Thyroid gland (tissue), 4 donors: ENCODE measurements at regions not wholly inside any gene's neighbourhood (a gene's known extent, or its start where the extent isn't known, plus 50 kb on each side); places are given as distances from the start of the nearest gene placed in this dataset.

ENCODE experiments used
- DNase-seq, 2 donors: peaks; one replicate each; pipeline ENCODE4 v3.0.0-alpha.2; 2019
- H3K27ac ChIP-seq, 3 donors: fragments of 200-600 bp; sonication (generic); 1 replicate in 2 of 3; 2 replicates in 1 of 3; pipeline ENCODE4 v1.5.1; 2016 to 2019; ENCODE audit warnings: mild to moderate bottlenecking in 1 of 3, moderate library complexity in 1 of 3
- H3K27me3 ChIP-seq: fragments of 200-600 bp; sonication (generic); one replicate; pipeline ENCODE4 v1.5.1; 2019
- H3K36me3 ChIP-seq, 2 donors: fragments of 200-600 bp; sonication (generic); one replicate each; pipeline ENCODE4 v1.5.1; 2016 to 2019
- H3K4me1 ChIP-seq, 2 donors: fragments of 200-600 bp; sonication (generic); one replicate each; pipeline ENCODE4 v1.5.1; 2017 to 2019
- H3K4me3 ChIP-seq, 3 donors: fragments of 200-600 bp; sonication (generic); replicated peaks in 1 of 3; 1 replicate in 2 of 3; 2 replicates in 1 of 3; pipeline ENCODE4 v1.5.1; 2016; ENCODE audit warnings: mild to moderate bottlenecking in 1 of 3
- H3K9me3 ChIP-seq: fragments of 200-600 bp; sonication (generic); one replicate; pipeline ENCODE4 v1.5.1; 2017
- CTCF ChIP-seq, 6 experiments: fragments of 200-600 bp in 3 of 6; fragments of 450-650 bp in 3 of 6; sonication (generic) in 3 of 6; IDR thresholded peaks; one replicate each; pipeline ENCODE4 v1.5.1; 2016 to 2019; ENCODE audit warnings: antibody characterized with exemption in 6 of 6, mild to moderate bottlenecking in 2 of 6, inconsistent platforms in 1 of 6, moderate library complexity in 1 of 6
- POLR2A ChIP-seq, 2 donors: fragments of 450-650 bp; IDR thresholded peaks; one replicate each; pipeline ENCODE4 v1.6.1; 2017; ENCODE audit warnings: antibody characterized with exemption in 2 of 2, mild to moderate bottlenecking in 2 of 2, moderate library complexity in 1 of 2
- WGBS, 2 donors: methylation state at CpG; one replicate each; pipeline ENCODE4 v1.1.5; 2017; 5-methylcytosine and 5-hydroxymethylcytosine counted together
- intact Hi-C: fragments of 100-400 bp; cut with DNase I; formaldehyde crosslinking; loops from one replicate; pipeline ENCODE4 v1.15.1; 2023

GRCh38 chr7:152528612-152529011 is 92.8 kb upstream of the KMT2C start:
- H3K9me3 ChIP-seq, result no peaks in the 10 kb centered on the region
- no peak overlapping the region for H3K27ac ChIP-seq
- 75 to 78% methylated on average over 6 of the region's 6 CpGs for WGBS, 2 donors
- no peaks in the 10 kb centered on the region for H3K36me3 ChIP-seq
- H3K4me3 ChIP-seq, result no peak overlapping the region
- intact Hi-C loops, result no loop called here
- no peak for TF ChIP-seq POLR2A (IDR thresholded peaks at IDR 0.05)
- TF ChIP-seq CTCF (IDR thresholded peaks at IDR 0.05), result no peak
- no peak for DNase-seq
- H3K4me1 ChIP-seq, result no peaks in the 10 kb centered on the region
- no peaks in the 10 kb centered on the region for H3K27me3 ChIP-seq

GRCh38 chr7:152527610-152528032 is 91.8 kb upstream of the KMT2C start:
- DNase-seq, result no peak
- no peak overlapping the region for H3K27ac ChIP-seq
- intact Hi-C loops, result no loop called here
- TF ChIP-seq POLR2A (IDR thresholded peaks at IDR 0.05), result no peak
- no peak for TF ChIP-seq CTCF (IDR thresholded peaks at IDR 0.05)
- no peaks in the 10 kb centered on the region for H3K27me3 ChIP-seq
- no peak overlapping the region for H3K4me3 ChIP-seq
- H3K9me3 ChIP-seq, result no peaks in the 10 kb centered on the region
- WGBS, 2 donors, result 63 to 80% methylated on average over 7 of the region's 7 CpGs
- no peaks in the 10 kb centered on the region for H3K36me3 ChIP-seq
- H3K4me1 ChIP-seq, result no peaks in the 10 kb centered on the region

GRCh38 chr7:152523916-152524315 is 88.1 kb upstream of the KMT2C start:
- intact Hi-C loops, result no loop called here
- TF ChIP-seq CTCF (IDR thresholded peaks at IDR 0.05) (no peak), POLR2A (IDR thresholded peaks at IDR 0.05) (no peak)
- no peak overlapping the region for H3K27ac ChIP-seq
- no peaks in the 10 kb centered on the region for H3K9me3 ChIP-seq
- no peaks in the 10 kb centered on the region for H3K36me3 ChIP-seq
- H3K4me3 ChIP-seq, result no peak overlapping the region
- 83 to 86% methylated on average over 14 of the region's 14 CpGs for WGBS, 2 donors
- no peaks in the 10 kb centered on the region for H3K4me1 ChIP-seq
- DNase-seq, result no peak
- no peaks in the 10 kb centered on the region for H3K27me3 ChIP-seq

- no peaks in the 10 kb centered on the region for H3K9me3 ChIP-seq
- H3K4me1 ChIP-seq, result no peaks in the 10 kb centered on the region
- H3K27ac ChIP-seq, result no peak overlapping the region
- no peaks in the 10 kb centered on the region for H3K36me3 ChIP-seq
- no peak overlapping the region for H3K4me3 ChIP-seq
- no peak for TF ChIP-seq POLR2A (IDR thresholded peaks at IDR 0.05)
- TF ChIP-seq CTCF (IDR thresholded peaks at IDR 0.05), result no peak
- DNase-seq, result peak; percentile 37 to 50
- 11 to 13% methylated on average over 10 of the region's 10 CpGs for WGBS, 2 donors
- intact Hi-C loops, result no loop called here
- H3K27me3 ChIP-seq, result no peaks in the 10 kb centered on the region
Measured at GRCh38 chr7:152522571-152523067, 86.8 kb upstream of the KMT2C start.

- Histone ChIP-seq H3K4me3 (no peak overlapping the region), H3K27me3 (no peaks in the 10 kb centered on the region), H3K4me1 (no peaks in the 10 kb centered on the region), H3K27ac (no peak overlapping the region), H3K9me3 (no peaks in the 10 kb centered on the region), H3K36me3 (no peaks in the 10 kb centered on the region)
- DNase-seq, result no peak
- TF ChIP-seq POLR2A (IDR thresholded peaks at IDR 0.05) (no peak), CTCF (IDR thresholded peaks at IDR 0.05) (no peak)
- intact Hi-C loops, result no loop called here
- 60 to 68% methylated on average over 10 of the region's 11 CpGs for WGBS, 2 donors
Measured at GRCh38 chr7:152521420-152522337, 85.9 kb upstream of the KMT2C start.
